UCSD-AML1 (cell line): ENCODE measurements at regions not wholly inside any gene's neighbourhood (a gene's known extent, or its start where the extent isn't known, plus 50 kb on each side); places are given as distances from the start of the nearest gene placed in this dataset.
A peak's percentile ranks its signal among the peaks of the same experiment; 100 is the strongest.

Experiments used
- DNase-seq: peaks from one replicate; lab custom pipeline; 2025; ENCODE audit not compliant: unreplicated experiment; lab: John Stamatoyannopoulos, UW

GRCh38 chr2:239526038-239526437 is 125.2 kb upstream of the HDAC4 start:
- DNase-seq: no peak

GRCh38 chr2:239523954-239524330 is 123.1 kb upstream of the HDAC4 start:
- DNase-seq: no peak

- DNase-seq: peak; percentile 34
These were observed 122.5 kb upstream of the HDAC4 start for GRCh38 chr2:239523147-239523953.

GRCh38 chr2:239522740-239523119 is 121.9 kb upstream of the HDAC4 start:
- DNase-seq: no peak

GRCh38 chr2:239522002-239522739 is 121.4 kb upstream of the HDAC4 start:
- no peak for DNase-seq

GRCh38 chr2:239521518-239521815 is 120.6 kb upstream of the HDAC4 start:
- DNase-seq: no peak

GRCh38 chr2:239520811-239521517 is 120.1 kb upstream of the HDAC4 start:
- no peak for DNase-seq

- no peak for DNase-seq
These were observed 119.2 kb upstream of the HDAC4 start for GRCh38 chr2:239519921-239520585.

GRCh38 chr2:239519089-239519920 is 118.5 kb upstream of the HDAC4 start:
- DNase-seq: no peak

- DNase-seq: no peak
These were observed 117.7 kb upstream of the HDAC4 start for GRCh38 chr2:239518286-239519088.

GRCh38 chr2:239517686-239518085 is 116.9 kb upstream of the HDAC4 start:
- no peak for DNase-seq

- DNase-seq: no peak
These were observed 116.1 kb upstream of the HDAC4 start for GRCh38 chr2:239516954-239517305.

- DNase-seq: no peak
These were observed 115.6 kb upstream of the HDAC4 start for GRCh38 chr2:239516286-239516953.

GRCh38 chr2:239514754-239515530 is 114.1 kb upstream of the HDAC4 start:
- no peak for DNase-seq

- DNase-seq: no peak
These were observed 111.2 kb upstream of the HDAC4 start for GRCh38 chr2:239512054-239512453.

- DNase-seq: no peak
These were observed 108.7 kb upstream of the HDAC4 start for GRCh38 chr2:239509373-239510143.

GRCh38 chr2:239508261-239508660 is 107.4 kb upstream of the HDAC4 start:
- no peak for DNase-seq
